Mucosa of descending colon (tissue), 3 donors: ENCODE measurements at regions not wholly inside any gene's neighbourhood (a gene's known extent, or its start where the extent isn't known, plus 50 kb on each side); places are given as distances from the start of the nearest gene placed in this dataset.

Experiments
- ATAC-seq: fragments of 200-7000 bp; cut with Tn5 transposase; one replicate; pipeline ENCODE4 v1.9.1; 2020; ENCODE audit warnings: mild to moderate bottlenecking, moderate library complexity
- DNase-seq, 3 donors: peaks; one replicate each; pipeline ENCODE4 v3.0.0-alpha.2; 2020
- H3K36me3 ChIP-seq: fragments of 200-600 bp; one replicate; pipeline ENCODE4 v1.8.0; 2021; ENCODE audit warnings: low read depth, mild to moderate bottlenecking
- H3K4me1 ChIP-seq: fragments of 200-600 bp; one replicate; pipeline ENCODE4 v1.8.0; 2021; ENCODE audit warnings: low read depth, mild to moderate bottlenecking
- H3K4me3 ChIP-seq: fragments of 200-600 bp; one replicate; pipeline ENCODE4 v1.8.0; 2021; ENCODE audit warnings: mild to moderate bottlenecking
- H3K9me3 ChIP-seq: fragments of 200-600 bp; one replicate; pipeline ENCODE4 v1.8.0; 2021; ENCODE audit warnings: mild to moderate bottlenecking
- CTCF ChIP-seq: fragments of 200-600 bp; IDR thresholded peaks from one replicate; pipeline ENCODE4 v1.8.0; 2022; ENCODE audit warnings: antibody characterized with exemption, mild to moderate bottlenecking
- intact Hi-C, 2 donors: fragments of 100-400 bp; cut with DNase I in 1 of 2; cut with micrococcal nuclease in 1 of 2; formaldehyde crosslinking; loops; one replicate each; pipeline versions ENCODE4 v1.11.0 to v1.11.1; 2022; cut with DNase I, micrococcal nuclease
- donor health status: DM: no; HTN: no; CAD: no; lungs with moderate emphysema.
- donor health status: DM: no; HTN: no; CAD: no.
- donor health status: DM: no; HTN: yes; CAD: no.

- DNase-seq (peak in 1 of 3 donors; percentile 28), ATAC-seq (peak; percentile 94)
- Histone ChIP-seq H3K36me3 (no peaks in the 10 kb centered on the region), H3K9me3 (no peaks in the 10 kb centered on the region), H3K4me3 (no peak overlapping the region), H3K4me1 (no peaks in the 10 kb centered on the region)
- no peak for TF ChIP-seq CTCF
- intact Hi-C loops: no loop called here
Measured at GRCh38 chr5:53178830-53179229, 69.3 kb upstream of the MOCS2 start.

GRCh38 chr5:53179691-53180090 lies 70.1 kb upstream of the MOCS2 start:
- DNase-seq: no peak
- no peak for ATAC-seq
- TF ChIP-seq CTCF: no peak
- Histone ChIP-seq H3K36me3 (no peaks in the 10 kb centered on the region), H3K4me1 (no peaks in the 10 kb centered on the region), H3K9me3 (no peaks in the 10 kb centered on the region), H3K4me3 (no peak overlapping the region)
- intact Hi-C loops: no loop called here

GRCh38 chr5:53180538-53180937 lies 71.0 kb upstream of the MOCS2 start:
- no peak overlapping the region for H3K4me3 ChIP-seq
- no peak for DNase-seq
- no peak for ATAC-seq
- no peaks in the 10 kb centered on the region for H3K4me1 ChIP-seq
- intact Hi-C loops: no loop called here
- no peaks in the 10 kb centered on the region for H3K9me3 ChIP-seq
- no peaks in the 10 kb centered on the region for H3K36me3 ChIP-seq
- TF ChIP-seq CTCF: no peak

- Histone ChIP-seq H3K4me3 (no peak overlapping the region), H3K9me3 (no peaks in the 10 kb centered on the region), H3K36me3 (no peaks in the 10 kb centered on the region), H3K4me1 (no peaks in the 10 kb centered on the region)
- TF ChIP-seq CTCF: no peak
- no peak for DNase-seq
- ATAC-seq: no peak
- intact Hi-C loops: no loop called here
Measured at GRCh38 chr5:53180991-53181390, 71.4 kb upstream of the MOCS2 start.

GRCh38 chr5:53183880-53184279 lies 74.3 kb upstream of the MOCS2 start:
- DNase-seq (no peak), ATAC-seq (no peak)
- no peak overlapping the region for H3K4me3 ChIP-seq
- H3K9me3 ChIP-seq: no peaks in the 10 kb centered on the region
- no peaks in the 10 kb centered on the region for H3K4me1 ChIP-seq
- no peak for TF ChIP-seq CTCF
- H3K36me3 ChIP-seq: no peaks in the 10 kb centered on the region
- intact Hi-C loops: no loop called here

GRCh38 chr5:53191548-53192165 lies 82.1 kb upstream of the MOCS2 start:
- H3K4me3 ChIP-seq: no peak overlapping the region
- DNase-seq: no peak
- no peak for TF ChIP-seq CTCF
- no peaks in the 10 kb centered on the region for H3K36me3 ChIP-seq
- intact Hi-C loops: no loop called here
- no peaks in the 10 kb centered on the region for H3K4me1 ChIP-seq
- no peaks in the 10 kb centered on the region for H3K9me3 ChIP-seq
- ATAC-seq: no peak
